Dermis blood vessel endothelial cell (primary cell): ENCODE measurements at regions not wholly inside any gene's neighbourhood (a gene's known extent, or its start where the extent isn't known, plus 50 kb on each side); places are given as distances from the start of the nearest gene placed in this dataset.
A peak's percentile ranks its signal among the peaks of the same experiment; 100 is the strongest.
"Not testable (repeated sequence)": the region's sequence is repeated elsewhere in the genome, so short reads cannot be mapped to it uniquely, and the experiment has no call there.

ENCODE experiments used
- DNase-seq: peaks from one replicate; pipeline ENCODE4 v3.0.0; 2010

GRCh38 chr6:150741633-150742200 is 123.8 kb upstream of the MTHFD1L start:
- peak; percentile 57 for DNase-seq

DNA sequence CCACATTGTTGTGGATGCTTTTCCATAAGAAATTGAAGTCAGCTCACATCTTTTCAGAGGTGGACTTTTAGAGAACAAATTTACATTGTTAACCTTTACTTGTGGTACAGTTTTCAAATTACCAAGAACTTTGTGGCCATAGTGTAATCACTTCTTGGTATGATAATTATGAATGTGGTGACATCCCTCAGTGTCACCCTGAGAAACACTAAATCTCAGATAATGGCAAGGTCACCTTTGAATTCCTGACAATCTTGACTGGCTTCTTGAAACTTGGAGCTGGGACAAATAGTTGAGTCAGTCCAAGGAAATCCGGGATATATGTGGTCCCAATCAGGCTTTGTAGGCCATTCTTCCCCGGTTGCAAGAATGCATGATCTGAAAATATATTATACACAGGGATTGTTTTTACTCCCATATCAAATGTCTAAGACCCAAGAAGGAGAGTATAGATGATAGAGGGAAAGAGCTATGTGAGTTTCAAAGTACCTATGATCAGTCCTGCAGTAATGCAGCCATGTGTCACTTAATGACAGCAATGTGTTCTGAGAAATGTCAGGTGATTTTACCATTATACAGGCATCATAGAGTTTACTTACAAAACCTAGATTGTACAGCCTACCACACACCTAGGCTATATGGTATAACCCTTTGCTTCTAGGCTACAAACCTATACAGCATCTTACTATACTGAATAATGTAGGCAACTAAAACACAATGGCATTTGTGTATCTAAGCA is 120.8 kb upstream of the MTHFD1L start:
- DNase-seq = peak; percentile 38

DNA sequence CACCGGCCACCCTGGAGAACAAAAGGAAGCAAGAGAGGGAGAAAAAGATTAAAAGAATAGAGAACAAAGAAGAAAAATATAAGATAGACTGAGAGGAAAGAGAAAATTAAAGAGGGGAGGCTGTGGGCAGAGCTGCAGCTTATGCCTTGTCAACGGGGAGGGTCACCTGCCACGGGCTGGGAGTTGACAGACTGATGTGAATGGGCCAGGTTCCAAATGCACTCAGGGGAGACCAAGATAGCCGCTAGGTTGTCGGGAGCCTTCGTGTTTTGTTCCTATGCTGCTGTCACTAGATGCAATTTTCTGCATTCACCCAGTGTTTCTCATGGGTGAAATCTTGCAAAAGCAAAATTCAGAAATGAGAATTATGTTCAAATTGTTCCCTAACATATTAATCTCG is 119.6 kb upstream of the MTHFD1L start:
- DNase-seq = no peak

GRCh38 chr6:150747155-150747554 is 118.3 kb upstream of the MTHFD1L start:
- no peak for DNase-seq

- DNase-seq = no peak
Measured at GRCh38 chr6:150749091-150749670, 116.3 kb upstream of the MTHFD1L start.

DNA sequence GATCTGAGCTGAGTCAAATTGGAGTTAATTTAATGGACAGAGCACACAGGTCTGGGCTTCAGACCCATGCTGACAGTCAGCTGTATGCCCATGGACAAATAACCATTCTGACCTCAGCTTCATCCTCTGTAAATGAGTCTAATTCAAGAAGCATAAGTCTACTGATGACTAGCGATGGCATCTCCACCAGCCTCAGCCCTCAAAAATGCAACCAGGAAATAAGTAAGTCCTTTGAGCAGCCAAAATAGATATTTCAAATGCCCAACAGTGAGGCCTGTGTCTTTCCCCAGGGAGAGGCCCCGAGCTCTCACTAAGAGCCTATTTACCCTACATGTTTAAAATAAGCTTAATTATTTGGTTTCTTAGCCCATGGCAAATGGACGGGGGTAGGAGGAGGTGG is 114.2 kb upstream of the MTHFD1L start:
- DNase-seq = no peak

DNA sequence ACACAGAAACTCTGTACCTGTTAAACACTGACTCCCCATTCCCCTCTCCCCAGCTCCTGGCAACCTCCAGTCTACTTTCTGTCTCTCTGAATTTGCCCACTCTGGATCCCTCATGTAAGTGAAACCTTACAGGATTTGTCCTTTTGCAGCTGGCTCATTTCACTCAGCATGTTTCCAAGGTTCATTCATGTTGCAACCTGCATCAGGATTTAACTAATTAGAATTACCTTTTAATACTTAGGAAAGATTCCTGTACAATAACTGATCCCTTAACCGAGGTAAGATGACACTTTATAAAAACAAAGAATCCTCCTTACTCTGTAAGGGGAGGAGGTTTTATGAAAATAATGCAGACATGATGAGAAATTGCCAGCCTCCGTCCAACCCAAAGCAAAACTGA is 113.1 kb upstream of the MTHFD1L start:
- no peak for DNase-seq

GRCh38 chr6:150753371-150754064 is 112.0 kb upstream of the MTHFD1L start:
- DNase-seq = no peak

GRCh38 chr6:150755042-150755441 is 110.5 kb upstream of the MTHFD1L start:
- DNase-seq = peak; percentile 27

- no peak for DNase-seq
Measured at GRCh38 chr6:150755524-150755923, 110.0 kb upstream of the MTHFD1L start.

- DNase-seq = peak; percentile 91
Measured at GRCh38 chr6:150756173-150756572, 109.3 kb upstream of the MTHFD1L start.

DNA sequence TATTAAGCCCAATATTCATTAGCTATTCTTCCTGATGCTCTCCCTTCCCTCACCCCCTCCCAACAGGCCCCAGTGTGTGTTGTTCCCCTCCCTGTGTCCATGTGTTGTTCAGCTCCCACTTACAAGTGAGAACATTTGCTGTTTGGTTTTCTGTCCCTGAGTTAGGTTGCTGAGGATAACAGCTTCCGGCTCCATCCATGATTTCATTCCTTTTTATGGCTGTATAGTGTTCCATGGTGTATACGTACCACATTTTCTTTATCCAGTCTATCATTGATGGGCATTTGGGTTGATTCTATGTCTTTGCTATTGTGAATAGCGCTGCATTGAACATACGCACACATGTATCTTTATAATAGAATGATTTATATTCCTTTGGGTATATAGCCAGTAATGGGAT is 107.7 kb upstream of the MTHFD1L start:
- DNase-seq = not testable (repeated sequence)

- DNase-seq = no peak
Measured at GRCh38 chr6:150759483-150759882, 106.0 kb upstream of the MTHFD1L start.

DNA sequence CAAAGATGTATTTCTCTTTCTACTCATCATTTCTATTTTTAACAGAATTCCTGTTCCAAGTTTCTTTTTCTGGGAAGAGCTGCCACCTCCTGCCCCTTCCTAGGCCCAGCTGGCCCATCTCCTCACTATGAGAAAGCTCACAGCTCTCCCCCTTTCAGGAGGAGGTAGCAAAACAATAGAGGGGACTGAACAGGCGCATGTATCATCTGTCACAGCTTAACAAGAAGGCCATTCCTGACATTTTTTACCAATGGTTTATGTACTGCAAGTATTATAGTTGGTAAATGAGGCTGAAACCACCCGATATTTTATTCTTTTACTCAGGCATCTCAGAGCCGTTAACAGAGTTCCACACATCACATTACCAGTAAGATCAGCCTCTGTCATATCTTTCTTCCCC is 103.7 kb upstream of the MTHFD1L start:
- no peak for DNase-seq

DNA sequence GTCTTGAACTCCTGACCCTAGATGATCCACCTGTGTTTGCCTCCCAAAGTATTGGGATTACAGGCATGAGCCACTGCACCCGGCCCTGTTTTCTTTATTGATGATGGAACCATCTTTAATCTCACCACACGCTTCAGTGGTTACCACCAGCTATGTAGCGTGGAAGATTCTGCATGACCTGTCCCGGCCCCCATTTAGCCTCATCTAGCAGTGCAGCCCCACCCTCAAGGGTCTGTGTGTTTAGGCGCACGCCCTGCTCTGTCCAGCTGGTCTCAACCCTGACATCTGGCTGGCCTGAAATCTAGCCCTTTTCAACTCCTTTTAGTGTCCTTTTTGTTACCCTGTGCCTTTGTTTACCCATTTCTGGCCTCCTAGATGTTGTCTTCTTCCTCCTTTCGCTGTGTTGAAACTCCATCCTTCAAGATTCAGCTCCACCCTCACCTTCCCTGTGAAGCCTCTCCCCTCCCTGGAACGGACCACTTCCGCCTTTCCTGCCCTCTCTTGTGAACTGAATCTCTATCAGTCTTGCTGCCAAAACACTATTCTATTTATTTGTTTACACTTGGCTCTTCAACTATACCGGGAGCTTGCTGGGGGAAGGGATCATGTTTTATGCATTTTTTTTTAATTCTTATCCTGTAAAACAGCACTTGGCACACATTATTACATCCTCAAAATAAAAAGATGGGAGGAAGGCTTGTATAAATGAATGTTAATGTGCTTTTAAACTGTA is 101.0 kb upstream of the MTHFD1L start:
- DNase-seq = no peak

GRCh38 chr6:150765067-150765764 is 100.3 kb upstream of the MTHFD1L start:
- no peak for DNase-seq

GRCh38 chr6:150766201-150766997 is 99.1 kb upstream of the MTHFD1L start:
- peak; percentile 55 for DNase-seq

DNA sequence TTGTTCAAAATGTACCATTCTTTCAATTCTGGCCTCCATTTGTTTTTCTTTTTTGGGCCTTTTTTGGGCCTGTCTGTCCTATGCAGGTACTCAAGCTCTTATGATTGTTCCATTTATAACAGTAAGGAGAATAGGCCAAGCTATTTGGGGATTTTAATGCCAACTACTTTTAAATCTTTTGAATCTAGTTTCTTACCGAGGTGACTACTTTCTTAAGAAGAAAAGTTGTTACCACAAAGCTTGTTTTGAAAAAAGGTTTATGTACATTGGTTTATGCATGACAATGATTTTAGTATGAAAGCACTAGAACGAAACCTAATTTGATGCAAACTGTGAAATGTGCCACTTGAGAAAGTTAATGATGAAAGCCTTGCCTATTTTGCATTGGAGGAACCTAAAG is 98.3 kb upstream of the MTHFD1L start:
- no peak for DNase-seq

- DNase-seq = peak; percentile 70
Measured at GRCh38 chr6:150767571-150768018, 97.9 kb upstream of the MTHFD1L start.

GRCh38 chr6:150770637-150771036 is 94.9 kb upstream of the MTHFD1L start:
- no peak for DNase-seq

GRCh38 chr6:150773969-150774368 is 91.5 kb upstream of the MTHFD1L start:
- DNase-seq = no peak
